Activated CD4-positive, alpha-beta T cell treated with anti-CD3 and anti-CD28 coated beads for 36 hours (primary cell): ENCODE measurements at regions not wholly inside any gene's neighbourhood (a gene's known extent, or its start where the extent isn't known, plus 50 kb on each side); places are given as distances from the start of the nearest gene placed in this dataset.
A peak's percentile ranks its signal among the peaks of the same experiment; 100 is the strongest.

Experiments
- ATAC-seq: fragments of 200-7000 bp; cut with Tn5 transposase; one replicate; pipeline ENCODE4 v1.10.0; 2021; ENCODE audit warnings: mild to moderate bottlenecking, moderate library complexity
- CTCF ChIA-PET: fragments of 350-600 bp; sonication (Branson Sonifier 250); formaldehyde crosslinking; loops from one replicate; lab custom pipeline; 2021; ENCODE audit warnings: antibody characterized with exemption; lab: Charles Lee
- POLR2A ChIA-PET: fragments of 350-600 bp; sonication (Branson Sonifier 250); formaldehyde crosslinking; loops from one replicate; lab custom pipeline; 2021; ENCODE audit warnings: antibody characterized with exemption, inconsistent platforms; lab: Charles Lee
- DNase-seq: peaks from one replicate; pipeline ENCODE4 v3.0.0-alpha.2; 2020
- H3K27ac Mint-ChIP-seq: one replicate; pipeline ENCODE4 v1.8.0; 2021; ENCODE audit warnings: mixed read lengths
- H3K27me3 Mint-ChIP-seq: one replicate; pipeline ENCODE4 v1.8.0; 2021; ENCODE audit warnings: mixed read lengths
- H3K36me3 Mint-ChIP-seq: one replicate; pipeline ENCODE4 v1.8.0; 2021; ENCODE audit warnings: low read depth, mixed read lengths
- H3K4me1 Mint-ChIP-seq: one replicate; pipeline ENCODE4 v1.8.0; 2021; ENCODE audit warnings: mixed read lengths
- H3K4me3 Mint-ChIP-seq: one replicate; pipeline ENCODE4 v1.8.0; 2021; ENCODE audit warnings: mild to moderate bottlenecking, moderate library complexity, mixed read lengths
- H3K9me3 Mint-ChIP-seq: one replicate; pipeline ENCODE4 v1.8.0; 2021; ENCODE audit warnings: low read depth, mixed read lengths
- intact Hi-C, 2 experiments: fragments of 100-400 bp; cut with DNase I in 1 of 2; cut with micrococcal nuclease in 1 of 2; formaldehyde crosslinking; loops; one replicate each; pipeline versions ENCODE4 v1.14.2 to v1.15.1; 2022 to 2024; cut with DNase I, micrococcal nuclease

DNA sequence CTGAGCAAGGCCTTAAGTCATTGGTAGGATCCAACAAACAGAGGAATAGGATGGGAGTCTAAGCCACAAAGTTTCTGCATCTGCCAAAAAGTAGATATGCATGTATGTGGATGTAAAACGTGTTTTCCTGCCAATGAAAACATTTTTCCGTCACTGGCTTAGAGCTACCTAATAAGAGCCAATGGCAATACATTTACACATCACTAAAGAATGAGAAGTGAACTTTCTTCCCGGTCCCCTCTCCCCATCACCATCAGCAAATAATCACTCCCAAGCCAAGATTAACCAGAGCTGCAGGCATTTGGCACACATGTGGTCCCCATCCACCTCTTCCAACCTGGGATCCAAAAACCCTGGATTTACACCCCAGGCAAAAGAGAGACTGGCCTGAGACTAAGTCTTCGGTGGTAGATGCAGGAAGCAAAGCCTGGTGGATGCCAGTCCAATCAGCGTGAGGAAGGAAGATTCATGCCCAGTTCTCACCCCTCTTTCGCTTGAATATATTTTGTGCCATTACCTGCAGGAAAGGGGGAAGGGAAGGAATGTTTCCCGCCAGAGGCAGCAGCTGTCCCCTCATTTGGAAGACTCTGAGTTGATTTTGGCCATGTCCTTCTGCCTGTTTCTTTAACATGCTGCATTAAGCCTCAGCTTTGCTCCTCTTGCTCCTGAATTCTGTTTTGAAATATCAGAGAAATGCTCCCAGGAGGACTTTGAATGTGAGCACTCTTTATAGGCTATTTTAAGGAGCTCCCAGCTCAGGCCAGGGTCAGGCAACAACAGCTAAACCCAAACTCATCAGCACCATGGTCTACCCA is 131.4 kb downstream of the CHIC2 start:
- H3K27me3 Mint-ChIP-seq: peaks cover 16% of the 10 kb centered on the region
- H3K36me3 Mint-ChIP-seq: no peaks in the 10 kb centered on the region
- DNase-seq: no peak
- no peak overlapping the region for H3K27ac Mint-ChIP-seq
- intact Hi-C loops: loop anchor here in 1 of 2 experiments (5.0 kb wide), 1 partner anchor 159 kb away; no protein-coding TSS in a partner anchor
- CTCF ChIA-PET: interaction anchor here (0.6 to 6.0 kb wide), 8 partner anchors 9 to 300 kb away, joined by 3 to 107 read pairs (median 4); no protein-coding TSS in a partner anchor
- no peak for ATAC-seq
- no peaks in the 10 kb centered on the region for H3K9me3 Mint-ChIP-seq
- POLR2A ChIA-PET: no interaction called here
- H3K4me1 Mint-ChIP-seq: no peaks in the 10 kb centered on the region
- H3K4me3 Mint-ChIP-seq: no peak overlapping the region

DNA sequence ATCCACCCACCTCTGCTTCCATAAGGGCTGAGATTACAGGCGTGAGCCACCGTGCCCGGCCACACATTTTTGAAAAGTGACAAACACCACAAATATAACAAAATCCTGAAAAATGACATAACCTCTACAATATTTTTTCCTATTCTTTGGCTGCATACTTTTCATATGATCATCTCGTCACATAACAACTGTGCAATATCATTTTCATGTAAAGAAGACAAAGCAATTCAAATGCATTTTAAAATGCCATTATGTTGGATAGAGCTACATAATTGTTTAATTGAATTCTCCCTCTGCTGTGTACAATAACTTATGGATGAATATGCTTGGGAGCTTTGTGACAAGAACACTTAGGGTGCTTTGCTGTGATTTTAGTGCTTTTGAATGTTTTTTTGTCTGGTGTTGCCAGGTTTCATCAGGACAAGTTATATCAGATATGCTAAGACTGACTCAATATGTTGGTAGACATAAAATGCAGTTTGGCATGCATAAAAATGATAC is 132.9 kb downstream of the CHIC2 start:
- Mint-ChIP-seq H3K4me1 (no peaks in the 10 kb centered on the region), H3K4me3 (no peak overlapping the region), H3K36me3 (no peaks in the 10 kb centered on the region), H3K9me3 (no peaks in the 10 kb centered on the region), H3K27me3 (peaks cover 13% of the 10 kb centered on the region), H3K27ac (no peak overlapping the region)
- ATAC-seq (no peak), DNase-seq (no peak)
- intact Hi-C loops: loop anchor here (2.0 to 5.0 kb wide), 2 partner anchors 161 to 301 kb away; no protein-coding TSS in a partner anchor
- ChIA-PET POLR2A (no interaction called here), CTCF (interaction anchor here (0.6 to 6.0 kb wide), 10 partner anchors 11 to 1707 kb away, joined by 3 to 107 read pairs (median 4); no protein-coding TSS in a partner anchor)

DNA sequence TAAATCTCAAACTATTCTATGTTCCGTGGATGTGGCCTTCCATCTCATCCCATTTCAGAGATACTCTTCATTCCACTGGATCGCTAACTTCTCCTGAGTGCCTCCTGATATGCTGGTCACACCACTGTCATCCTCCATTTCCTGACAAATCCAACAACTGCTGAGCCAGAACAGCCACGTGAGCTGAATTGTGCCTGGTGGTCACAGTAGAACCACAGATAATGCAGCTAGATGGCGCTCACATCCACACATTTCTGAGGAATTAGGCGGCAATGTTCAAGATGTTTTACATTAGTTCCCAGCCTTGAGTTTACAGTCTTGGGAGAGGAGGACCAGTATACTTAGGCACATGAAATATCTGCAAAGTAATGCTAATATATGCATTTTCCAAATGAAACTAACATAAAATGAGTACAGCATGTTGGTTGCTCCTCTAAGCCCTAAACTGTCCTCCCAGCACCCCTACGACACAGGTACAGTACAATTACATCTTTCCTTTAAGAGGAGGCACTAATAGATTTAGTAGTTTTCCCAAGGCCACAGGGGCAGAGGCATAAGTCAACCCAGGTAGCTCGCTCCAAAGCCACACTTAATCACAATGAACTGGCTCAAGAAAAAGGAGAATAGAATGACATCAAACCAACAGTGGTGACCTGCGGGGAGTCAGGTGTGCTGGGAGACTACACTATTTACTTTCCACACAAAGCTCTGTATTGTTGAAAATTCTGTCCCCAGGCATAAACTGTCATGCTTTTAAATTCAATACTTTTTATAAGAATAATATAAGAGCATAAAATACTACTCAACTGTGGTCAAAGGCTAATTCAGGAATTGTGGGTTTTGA is 134.2 kb downstream of the CHIC2 start:
- H3K27me3 Mint-ChIP-seq: peaks cover 9% of the 10 kb centered on the region
- intact Hi-C loops: loop anchor here (1.0 to 10.0 kb wide), 5 partner anchors 162 to 303 kb away; no protein-coding TSS in a partner anchor
- ATAC-seq (peak; percentile 86), DNase-seq (peak; percentile 76)
- H3K9me3 Mint-ChIP-seq: no peaks in the 10 kb centered on the region
- no peak overlapping the region for H3K4me3 Mint-ChIP-seq
- ChIA-PET CTCF (interaction anchor here (0.5 to 6.0 kb wide), 30 partner anchors 10 to 1012 kb away, joined by 3 to 107 read pairs (median 4); no protein-coding TSS in a partner anchor), POLR2A (no interaction called here)
- H3K4me1 Mint-ChIP-seq: no peaks in the 10 kb centered on the region
- H3K36me3 Mint-ChIP-seq: no peaks in the 10 kb centered on the region
- no peak overlapping the region for H3K27ac Mint-ChIP-seq

DNA sequence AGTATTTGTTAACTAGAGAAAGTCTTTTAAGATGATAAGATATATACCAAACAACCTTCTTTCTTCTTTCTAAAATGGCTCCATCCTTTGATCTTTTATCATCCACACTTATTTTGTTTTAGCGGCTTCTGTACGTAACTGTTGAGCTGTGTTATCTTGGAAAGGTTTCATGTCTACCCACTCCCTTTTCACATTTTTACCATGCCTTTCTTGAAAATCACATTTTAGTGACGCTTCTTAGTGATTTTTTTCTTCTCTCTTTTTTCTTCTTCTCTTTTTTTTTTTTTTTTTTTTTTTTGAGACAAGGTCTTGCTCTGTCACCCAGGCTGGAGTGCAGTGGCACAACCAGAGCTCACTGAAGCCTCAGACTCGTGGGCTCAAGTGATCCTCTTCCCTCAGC is 135.1 kb downstream of the CHIC2 start:
- ChIA-PET POLR2A (no interaction called here), CTCF (interaction anchor here (0.6 to 6.0 kb wide), 20 partner anchors 9 to 1013 kb away, joined by 3 to 107 read pairs (median 4); no protein-coding TSS in a partner anchor)
- intact Hi-C loops: loop anchor here in 1 of 2 experiments (10.0 kb wide), 1 partner anchor 165 kb away; no protein-coding TSS in a partner anchor

DNA sequence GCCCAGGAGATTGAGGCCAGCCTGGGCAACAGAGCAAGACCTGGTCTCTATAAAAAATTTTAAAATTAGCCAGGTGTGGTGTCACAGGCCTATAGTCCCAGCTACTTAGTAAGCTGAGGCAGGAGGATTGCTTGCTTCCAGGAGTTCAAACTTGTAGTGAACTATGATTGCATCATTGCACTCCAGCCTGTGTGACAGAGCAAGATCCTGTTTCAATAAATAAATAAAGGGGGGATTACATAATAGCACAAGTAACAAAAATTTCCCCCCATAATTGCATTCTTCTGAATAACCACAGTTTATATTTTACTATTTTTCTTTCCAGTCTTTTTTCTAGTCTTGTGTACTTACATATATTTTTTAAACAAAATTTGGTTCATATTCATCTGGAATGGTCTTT is 135.6 kb downstream of the CHIC2 start:
- no peaks in the 10 kb centered on the region for H3K36me3 Mint-ChIP-seq
- H3K9me3 Mint-ChIP-seq: no peaks in the 10 kb centered on the region
- H3K27me3 Mint-ChIP-seq: peaks cover 8% of the 10 kb centered on the region
- no peak overlapping the region for H3K27ac Mint-ChIP-seq
- H3K4me1 Mint-ChIP-seq: no peaks in the 10 kb centered on the region
- ChIA-PET CTCF (interaction anchor here (0.8 to 6.0 kb wide), 7 partner anchors 14 to 304 kb away, joined by 3 to 107 read pairs (median 6); no protein-coding TSS in a partner anchor), POLR2A (no interaction called here)
- intact Hi-C loops: loop anchor here in 1 of 2 experiments (10.0 kb wide), 1 partner anchor 166 kb away; no protein-coding TSS in a partner anchor
- no peak overlapping the region for H3K4me3 Mint-ChIP-seq
- DNase-seq: no peak
- ATAC-seq: no peak

More for the DNA sequence above, 135.1 kb downstream of the CHIC2 start:
- no peak for ATAC-seq
- DNase-seq: no peak
- peaks cover 9% of the 10 kb centered on the region for H3K27me3 Mint-ChIP-seq
- H3K4me3 Mint-ChIP-seq: no peak overlapping the region
- no peaks in the 10 kb centered on the region for H3K4me1 Mint-ChIP-seq
- H3K9me3 Mint-ChIP-seq: no peaks in the 10 kb centered on the region
- no peaks in the 10 kb centered on the region for H3K36me3 Mint-ChIP-seq
- H3K27ac Mint-ChIP-seq: no peak overlapping the region

DNA sequence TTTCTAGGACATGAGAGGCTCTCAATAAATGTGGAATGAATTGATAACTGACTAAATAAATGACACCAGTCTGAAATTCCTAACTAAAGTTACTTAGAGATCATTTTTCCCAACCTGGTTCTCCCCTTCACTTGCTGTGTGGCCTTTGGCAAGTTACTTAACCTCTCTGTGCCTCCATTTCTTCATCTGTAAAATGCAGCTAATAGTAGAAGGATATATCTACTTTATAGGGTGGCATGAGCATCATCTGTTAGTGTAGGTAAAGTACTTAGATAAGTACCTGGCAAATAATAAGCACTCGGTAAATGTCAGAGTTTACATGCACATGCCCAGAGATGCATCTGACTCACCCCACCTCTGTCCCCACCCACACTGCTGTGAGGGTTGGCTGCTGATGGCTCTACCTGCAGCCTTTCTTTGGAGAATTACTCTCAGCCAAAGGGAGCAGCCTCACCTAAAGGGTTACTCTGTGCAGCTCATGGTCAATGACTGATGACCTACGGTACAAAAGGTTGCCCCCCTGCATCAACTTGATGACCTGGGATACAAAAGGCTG is 139.3 kb downstream of the CHIC2 start:
- POLR2A ChIA-PET: no interaction called here
- Mint-ChIP-seq H3K27ac (no peak overlapping the region), H3K4me1 (no peaks in the 10 kb centered on the region), H3K4me3 (no peak overlapping the region), H3K36me3 (no peaks in the 10 kb centered on the region), H3K9me3 (no peaks in the 10 kb centered on the region), H3K27me3 (no peaks in the 10 kb centered on the region)
- CTCF ChIA-PET: interaction anchor here (1.0 to 1.2 kb wide), 2 partner anchors 10 to 165 kb away, joined by 4 read pairs; no protein-coding TSS in a partner anchor
- no peak for DNase-seq
- ATAC-seq: no peak
- intact Hi-C loops: loop anchor here in 1 of 2 experiments (10.0 kb wide), 1 partner anchor 170 kb away; no protein-coding TSS in a partner anchor

DNA sequence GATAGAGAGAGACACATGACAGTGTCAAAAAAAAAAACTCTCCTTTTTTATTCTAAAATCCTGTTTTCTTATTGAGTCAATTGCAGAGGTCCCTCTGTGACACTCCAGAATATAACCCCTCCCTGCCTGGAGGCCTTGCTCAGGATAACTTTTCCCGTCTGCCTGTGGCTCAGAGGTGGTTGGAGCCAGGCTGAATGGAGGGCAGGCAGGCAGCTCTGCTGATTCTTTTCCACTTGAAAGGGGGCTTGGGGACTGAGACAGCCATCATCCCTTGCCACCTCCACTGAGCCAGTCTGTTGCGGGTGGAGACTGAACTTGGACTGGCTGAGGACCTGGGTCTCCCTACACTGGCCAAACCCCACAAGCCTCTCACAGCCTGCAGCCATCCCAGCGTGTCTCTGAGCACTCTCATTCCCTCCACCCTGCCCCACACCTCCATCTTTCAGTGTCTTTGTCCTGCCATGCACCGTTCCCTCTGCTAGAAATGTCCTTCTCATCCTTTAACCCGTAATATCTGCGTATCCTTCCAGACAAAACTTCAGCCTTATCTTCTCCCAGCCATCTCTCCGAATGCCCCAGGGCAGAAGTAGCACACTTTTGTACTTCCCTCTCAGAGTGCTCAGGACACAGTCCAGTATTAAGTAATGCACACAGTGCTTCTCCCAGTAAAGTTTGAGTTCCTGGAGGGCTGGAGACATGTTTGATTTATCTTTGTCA is 139.9 kb downstream of the CHIC2 start:
- POLR2A ChIA-PET: no interaction called here
- Mint-ChIP-seq H3K27me3 (peaks cover 2% of the 10 kb centered on the region), H3K36me3 (no peaks in the 10 kb centered on the region), H3K4me3 (no peak overlapping the region), H3K9me3 (no peaks in the 10 kb centered on the region), H3K27ac (no peak overlapping the region), H3K4me1 (no peaks in the 10 kb centered on the region)
- ATAC-seq (no peak), DNase-seq (no peak)
- CTCF ChIA-PET: no interaction called here
- intact Hi-C loops: loop anchor here in 1 of 2 experiments (10.0 kb wide), 1 partner anchor 170 kb away; no protein-coding TSS in a partner anchor

DNA sequence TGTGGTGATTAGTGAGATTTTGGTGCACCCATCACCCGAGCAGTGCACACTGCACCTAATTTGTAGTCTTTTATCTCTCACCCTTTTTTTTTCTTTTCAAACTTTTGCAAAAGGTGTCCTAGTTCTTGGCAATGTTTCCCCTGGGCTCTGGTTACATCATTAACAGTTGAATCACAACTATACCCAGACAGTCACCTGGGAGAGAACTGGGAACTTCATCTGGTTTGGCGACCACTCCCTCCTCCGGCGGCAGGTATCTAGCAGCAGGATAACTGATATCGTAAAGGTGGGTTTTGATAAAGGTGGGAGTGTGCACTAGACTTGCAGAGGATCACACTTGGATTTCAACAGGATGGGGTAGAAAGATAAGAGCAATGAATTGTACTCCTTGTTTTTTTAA is 140.5 kb downstream of the CHIC2 start:
- no peaks in the 10 kb centered on the region for H3K9me3 Mint-ChIP-seq
- H3K27ac Mint-ChIP-seq: no peak overlapping the region
- H3K36me3 Mint-ChIP-seq: no peaks in the 10 kb centered on the region
- peaks cover 4% of the 10 kb centered on the region for H3K27me3 Mint-ChIP-seq
- no peak for DNase-seq
- intact Hi-C loops: loop anchor here in 1 of 2 experiments (10.0 kb wide), 1 partner anchor 171 kb away; no protein-coding TSS in a partner anchor
- CTCF ChIA-PET: interaction anchor here (1.3 kb wide), 1 partner anchor 310 kb away, joined by 4 read pairs; no protein-coding TSS in a partner anchor
- no peak overlapping the region for H3K4me3 Mint-ChIP-seq
- no peaks in the 10 kb centered on the region for H3K4me1 Mint-ChIP-seq
- no peak for ATAC-seq
- POLR2A ChIA-PET: no interaction called here

DNA sequence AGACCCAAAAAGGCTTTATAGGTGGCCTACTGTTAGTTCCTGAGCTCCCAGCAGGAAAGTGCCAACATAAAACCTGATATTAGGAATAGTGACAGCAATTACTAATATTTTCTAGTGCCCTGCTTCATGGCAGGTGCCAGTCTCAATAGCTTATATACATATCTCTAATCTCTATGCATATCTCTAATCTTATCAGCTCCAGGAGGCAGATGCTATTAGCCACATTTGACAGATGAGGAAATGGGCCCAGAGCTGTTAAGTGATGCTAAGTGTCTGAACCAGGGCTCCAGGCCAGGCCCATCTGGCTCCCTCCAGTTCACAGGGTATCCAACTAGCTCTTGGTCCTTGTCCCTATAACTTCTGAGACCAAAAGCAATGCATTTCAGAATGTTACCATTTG is 142.5 kb downstream of the CHIC2 start:
- Mint-ChIP-seq H3K36me3 (no peaks in the 10 kb centered on the region), H3K4me1 (no peaks in the 10 kb centered on the region), H3K4me3 (no peak overlapping the region), H3K27ac (no peak overlapping the region), H3K9me3 (no peaks in the 10 kb centered on the region), H3K27me3 (peaks cover 5% of the 10 kb centered on the region)
- DNase-seq (no peak), ATAC-seq (no peak)
- intact Hi-C loops: loop anchor here in 1 of 2 experiments (10.0 kb wide), 1 partner anchor 173 kb away; no protein-coding TSS in a partner anchor
- POLR2A ChIA-PET: no interaction called here
- CTCF ChIA-PET: interaction anchor here (1.2 to 2.7 kb wide), 3 partner anchors 8 to 312 kb away, joined by 3 to 12 read pairs (median 8); no protein-coding TSS in a partner anchor

DNA sequence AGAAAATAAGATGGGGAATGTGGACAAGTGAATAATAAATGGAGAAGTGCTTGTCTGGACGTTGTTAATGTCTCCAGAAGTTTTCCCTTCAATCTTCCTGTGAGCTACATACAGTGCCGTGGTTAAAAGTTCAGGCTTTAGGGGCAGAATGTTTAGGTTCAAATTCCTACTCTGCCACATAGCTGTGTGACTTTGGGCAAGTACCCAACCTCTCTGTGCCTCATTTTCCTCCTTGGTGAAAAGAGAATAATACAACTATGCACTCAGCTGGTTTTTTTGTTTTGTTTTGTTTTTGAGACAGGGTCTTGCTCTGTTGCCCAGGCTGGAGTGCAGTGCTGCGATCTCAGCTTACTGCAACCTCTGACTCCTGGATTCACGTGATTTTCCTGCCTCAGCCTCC is 143.5 kb downstream of the CHIC2 start:
- intact Hi-C loops: loop anchor here in 1 of 2 experiments (10.0 kb wide), 1 partner anchor 174 kb away; no protein-coding TSS in a partner anchor
- no peaks in the 10 kb centered on the region for H3K9me3 Mint-ChIP-seq
- peaks cover 5% of the 10 kb centered on the region for H3K27me3 Mint-ChIP-seq
- H3K4me1 Mint-ChIP-seq: no peaks in the 10 kb centered on the region
- ChIA-PET POLR2A (no interaction called here), CTCF (interaction anchor here (1.2 to 2.7 kb wide), 5 partner anchors 9 to 313 kb away, joined by 5 to 12 read pairs (median 6); no protein-coding TSS in a partner anchor)
- no peak overlapping the region for H3K27ac Mint-ChIP-seq
- no peaks in the 10 kb centered on the region for H3K36me3 Mint-ChIP-seq
- ATAC-seq (no peak), DNase-seq (no peak)
- H3K4me3 Mint-ChIP-seq: no peak overlapping the region
